GM19043 (cell line): ENCODE measurements at regions not wholly inside any gene's neighbourhood (a gene's known extent, or its start where the extent isn't known, plus 50 kb on each side); places are given as distances from the start of the nearest gene placed in this dataset.
A peak's percentile ranks its signal among the peaks of the same experiment; 100 is the strongest.

Experiments
- ATAC-seq: cut with Tn5 transposase; IDR thresholded peaks from one replicate; pipeline ENCODE4 v1.9.1; 2021; ENCODE audit warnings: low read depth; ENCODE audit not compliant: unreplicated experiment

DNA sequence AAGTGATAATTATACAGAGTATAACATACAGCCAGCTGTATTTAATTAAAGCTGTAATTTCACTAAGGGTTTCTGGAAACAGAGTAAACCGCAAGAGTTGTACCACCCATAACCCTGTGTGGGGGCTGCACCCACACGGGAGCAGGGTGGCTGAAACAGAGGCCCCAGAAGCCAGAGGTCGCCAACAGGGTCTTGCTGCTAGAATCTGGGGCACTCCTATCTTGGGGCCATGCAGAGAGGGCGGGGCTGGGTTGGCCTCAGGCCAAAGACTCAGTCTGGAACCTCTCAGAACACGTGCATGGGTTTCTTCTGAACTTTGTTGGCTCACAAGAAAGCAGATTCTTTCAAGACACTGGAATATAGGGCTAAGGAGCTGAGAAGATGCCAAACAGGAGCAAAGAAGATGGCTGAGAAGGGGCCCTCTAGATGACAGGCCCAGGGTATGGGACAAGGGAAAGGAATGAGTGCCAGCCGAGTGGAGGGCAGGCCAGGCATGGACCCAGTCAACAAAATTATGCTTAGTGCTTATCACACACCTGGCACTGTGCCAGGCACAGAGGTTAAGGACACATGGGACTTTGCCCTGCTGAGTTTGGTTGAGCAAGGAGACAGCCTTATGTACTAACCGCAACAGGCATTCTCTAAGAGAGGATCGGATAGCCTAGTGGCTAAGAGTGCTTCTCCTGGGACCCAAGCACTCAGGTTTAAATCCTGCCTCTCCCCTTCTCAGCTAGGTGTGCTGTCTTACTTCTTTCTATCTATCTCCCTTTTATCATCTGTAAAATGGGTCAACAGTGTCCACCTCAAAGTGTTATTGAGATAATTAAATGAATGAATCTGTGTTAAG lies 96.6 kb upstream of the FOXP4 start:
- no peak for ATAC-seq

GRCh38 chr6:41450581-41450980 lies 95.6 kb upstream of the FOXP4 start:
- no peak for ATAC-seq

- ATAC-seq: no peak
Measured at GRCh38 chr6:41451039-41451438, 95.1 kb upstream of the FOXP4 start.

- ATAC-seq: no peak
Measured at GRCh38 chr6:41451515-41452163, 94.5 kb upstream of the FOXP4 start.

DNA sequence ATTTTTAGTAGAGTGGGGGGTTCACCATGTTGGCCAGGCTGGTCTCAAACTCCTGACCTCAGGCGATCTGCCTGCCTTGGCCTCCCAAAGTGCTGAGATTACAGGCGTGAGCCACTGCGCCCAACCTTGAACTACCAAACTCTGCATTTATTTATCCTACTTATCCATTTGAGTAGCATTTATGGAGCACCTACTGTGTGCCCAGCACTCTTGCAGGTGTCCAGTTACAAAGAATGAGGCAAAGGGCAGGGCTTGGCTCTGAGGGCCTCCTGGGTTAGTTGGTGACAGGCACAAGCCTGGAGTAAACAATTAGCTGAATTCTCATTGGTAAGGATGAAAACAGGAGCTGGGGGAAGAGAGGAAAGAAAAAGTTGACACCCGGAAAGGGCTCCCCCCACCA lies 93.4 kb upstream of the FOXP4 start:
- ATAC-seq: no peak

GRCh38 chr6:41453244-41453643 lies 92.9 kb upstream of the FOXP4 start:
- no peak for ATAC-seq

GRCh38 chr6:41454189-41454789 lies 91.9 kb upstream of the FOXP4 start:
- no peak for ATAC-seq

- no peak for ATAC-seq
Measured at GRCh38 chr6:41455410-41455809, 90.8 kb upstream of the FOXP4 start.

GRCh38 chr6:41455818-41456217 lies 90.4 kb upstream of the FOXP4 start:
- no peak for ATAC-seq

DNA sequence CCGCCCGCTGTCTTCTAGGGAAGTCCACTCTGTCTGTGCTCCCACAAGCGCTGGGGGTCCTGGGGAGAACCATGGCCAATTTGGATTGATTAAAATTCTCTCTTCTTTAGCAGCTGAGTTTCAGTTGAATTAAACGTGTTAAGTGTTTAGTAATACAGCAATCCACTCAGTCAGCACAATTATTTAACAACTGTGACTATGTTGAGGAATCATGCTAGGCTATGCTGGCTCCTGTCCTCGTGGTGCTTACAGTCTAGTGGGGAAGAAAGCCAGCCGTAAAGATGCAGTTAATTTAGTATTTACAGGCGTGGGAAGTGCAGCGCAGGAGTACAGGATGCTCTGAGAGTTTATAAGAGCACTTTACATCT lies 88.9 kb upstream of the FOXP4 start:
- ATAC-seq: no peak

- ATAC-seq: no peak
Measured at GRCh38 chr6:41459738-41460137, 86.4 kb upstream of the FOXP4 start.

DNA sequence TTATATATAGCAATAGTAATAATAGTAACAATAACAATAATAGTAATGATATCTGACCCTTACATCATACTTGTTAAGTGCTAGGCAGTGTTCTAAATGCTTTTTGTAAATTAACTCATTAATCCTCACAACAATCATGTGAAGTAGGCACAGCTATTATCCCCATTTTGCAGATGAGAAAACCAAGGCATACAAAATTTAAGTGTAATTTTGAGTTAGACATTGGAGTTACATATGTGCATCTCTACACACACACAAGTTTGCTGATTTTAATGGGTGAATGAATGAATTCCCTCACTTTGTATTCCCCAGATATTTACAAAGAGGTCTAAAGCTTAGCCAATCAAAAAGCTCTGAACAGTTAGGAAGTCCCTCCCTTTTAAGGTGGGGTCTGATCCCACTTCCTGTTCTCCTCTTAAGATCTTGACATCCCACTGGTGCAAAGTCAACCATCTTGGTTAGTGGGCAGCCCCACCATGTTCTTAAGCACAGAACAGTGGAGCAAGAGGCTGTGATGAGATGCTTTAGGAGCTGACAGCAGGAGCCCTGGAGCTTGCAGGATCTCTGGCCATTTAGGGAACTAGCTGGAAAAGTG lies 85.3 kb upstream of the FOXP4 start:
- ATAC-seq: no peak

- ATAC-seq: no peak
Measured at GRCh38 chr6:41462033-41462432, 84.1 kb upstream of the FOXP4 start.

DNA sequence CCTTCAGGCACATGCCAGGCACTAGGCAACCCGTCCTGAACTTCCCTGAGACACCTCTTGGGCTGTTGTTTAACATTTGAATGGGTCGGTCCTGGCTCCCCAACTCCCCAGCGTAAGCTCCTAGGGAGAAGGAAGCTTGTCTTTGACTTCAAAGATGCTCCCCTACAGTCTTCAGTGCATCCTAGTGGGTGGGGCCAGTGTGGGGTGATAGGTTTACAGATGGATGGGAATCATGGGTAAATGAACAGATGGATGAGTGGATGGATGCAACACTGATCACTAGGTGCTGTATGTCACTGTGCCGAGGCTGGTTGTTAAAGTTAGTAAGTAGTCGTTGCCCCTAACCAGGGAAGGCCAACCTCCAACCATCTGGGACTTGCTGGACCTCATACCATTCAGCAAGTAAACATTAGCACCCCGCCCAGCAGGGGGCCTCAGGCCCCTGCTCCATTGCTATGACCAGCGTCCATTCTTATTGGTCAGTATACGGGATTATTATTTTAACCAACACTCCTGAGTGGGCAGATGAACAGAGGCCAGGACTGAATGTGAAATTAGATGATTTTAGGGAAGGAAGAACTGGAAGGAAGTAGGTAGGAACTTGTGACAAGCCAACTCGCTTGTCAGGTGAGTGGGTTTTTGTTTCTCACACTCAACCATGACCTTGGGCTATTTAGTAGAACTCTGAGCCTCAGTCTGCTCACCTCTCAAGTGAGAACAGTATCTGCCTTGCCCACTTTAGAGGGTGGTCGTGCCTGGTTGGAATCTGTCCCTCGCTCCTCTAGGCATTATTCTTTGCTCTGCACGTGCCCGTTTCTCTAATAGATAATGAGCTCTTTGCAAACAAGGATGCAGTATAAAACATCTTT lies 82.9 kb upstream of the FOXP4 start:
- ATAC-seq: peak; percentile 51

DNA sequence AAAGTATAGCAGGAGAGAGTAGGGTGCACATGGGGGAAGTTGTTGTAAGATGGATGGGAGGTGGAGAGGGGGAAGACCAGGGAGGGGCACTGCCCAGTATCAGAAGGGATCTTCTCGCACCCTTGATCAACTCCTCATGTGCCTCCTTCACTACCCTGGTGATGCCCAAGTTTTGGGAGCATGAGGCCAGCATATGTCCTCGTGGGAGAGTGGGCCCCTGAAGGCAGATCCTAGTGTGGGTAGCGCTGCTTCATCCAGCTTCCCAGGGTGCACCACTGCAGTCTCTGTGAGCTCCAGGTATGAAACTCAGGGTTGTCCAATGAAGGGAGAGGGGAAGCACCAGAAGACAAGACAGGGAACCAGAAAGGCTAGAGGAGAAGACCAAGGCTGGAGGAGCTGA lies 82.2 kb upstream of the FOXP4 start:
- ATAC-seq: no peak

GRCh38 chr6:41464481-41464880 lies 81.7 kb upstream of the FOXP4 start:
- no peak for ATAC-seq

DNA sequence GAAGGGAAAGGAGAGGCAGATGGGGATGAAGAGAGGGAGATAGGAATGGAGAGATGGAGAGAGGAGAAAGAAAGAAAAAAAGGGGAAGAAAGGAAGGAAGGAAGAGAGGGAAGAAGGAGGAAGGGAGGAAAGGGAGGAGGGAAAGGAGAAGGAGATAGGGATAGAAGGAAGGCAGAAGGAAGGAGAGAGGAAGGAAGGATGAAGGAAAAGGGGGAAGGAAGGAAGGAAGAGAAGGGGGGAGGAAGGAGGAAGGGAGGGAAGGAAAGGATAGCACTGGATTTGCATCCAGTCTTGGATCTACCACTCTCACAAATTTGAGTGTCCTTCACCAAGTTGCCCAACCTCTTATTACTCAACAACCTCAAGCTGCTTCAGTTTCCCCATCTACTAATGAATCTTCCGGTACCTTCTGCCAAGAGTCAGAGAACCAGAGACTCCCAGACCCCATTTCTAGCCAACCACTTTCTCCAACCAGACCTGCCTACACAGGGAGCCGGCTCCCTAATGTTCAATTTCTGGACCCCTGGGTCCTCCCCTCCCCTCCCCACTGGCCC lies 79.7 kb upstream of the FOXP4 start:
- ATAC-seq: no peak

- ATAC-seq: no peak
Measured at GRCh38 chr6:41467061-41467460, 79.1 kb upstream of the FOXP4 start.

DNA sequence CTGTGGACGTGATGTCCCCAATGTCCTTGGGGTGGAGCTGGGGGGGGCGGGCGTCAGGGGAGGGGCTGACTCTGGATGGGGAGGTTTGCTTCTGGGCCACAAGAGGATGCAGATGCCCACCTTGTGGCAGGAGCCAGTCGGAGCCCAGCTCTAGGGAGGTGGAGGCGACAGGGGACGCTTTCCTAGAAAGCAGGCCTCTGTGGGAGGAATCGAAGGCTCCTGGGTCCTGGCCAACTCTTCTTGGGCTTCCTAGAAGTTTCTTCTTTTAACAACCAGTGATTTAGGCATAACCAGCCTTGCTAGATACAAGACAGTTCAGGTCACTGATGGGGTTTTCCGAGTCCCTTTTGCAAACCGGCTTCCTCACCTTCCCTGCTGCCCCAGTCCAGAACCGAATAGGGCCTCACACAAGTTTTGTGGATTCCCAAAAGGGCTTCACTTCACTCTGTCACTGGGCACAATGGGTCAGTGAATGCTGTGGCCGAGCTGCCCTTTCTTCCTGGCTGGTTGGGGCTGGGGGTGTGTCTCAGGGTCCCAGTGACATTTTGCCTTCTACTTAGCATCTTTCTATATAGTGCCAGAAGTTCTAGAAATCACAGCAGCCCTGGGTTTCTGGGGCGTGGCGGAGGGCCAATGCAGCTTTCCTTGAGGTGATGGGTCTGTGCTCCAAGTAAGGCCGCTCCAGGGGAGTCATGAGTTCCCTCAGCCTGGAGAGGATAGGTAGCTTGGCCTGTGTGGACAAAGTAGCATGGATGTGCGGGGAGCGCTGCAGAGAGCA lies 78.4 kb upstream of the FOXP4 start:
- no peak for ATAC-seq
